GM13977 (cell line): ENCODE measurements at regions not wholly inside any gene's neighbourhood (a gene's known extent, or its start where the extent isn't known, plus 50 kb on each side); places are given as distances from the start of the nearest gene placed in this dataset.
"Not testable (repeated sequence)": the region's sequence is repeated elsewhere in the genome, so short reads cannot be mapped to it uniquely, and the experiment has no call there.

Experiments
- DNase-seq: peaks from one replicate; pipeline ENCODE4 v3.0.0; 2012; ENCODE audit warnings: low spot score
- in situ Hi-C: fragments of 300-500 bp; cut with MboI; formaldehyde crosslinking; loops from one replicate; pipeline ENCODE4 v1.12.0; 2022; ENCODE audit warnings: low sequenced_read_pairs, low pct_unique_long_range_greater_than_20kb, mixed read lengths, inconsistent platforms; ENCODE audit not compliant: unreplicated experiment
- TF ChIP-seq, protein P1 (sequence below): IDR thresholded peaks from 2 replicates; pipeline ENCODE4 v1.5.1; 2012; ENCODE audit warnings: mild to moderate bottlenecking, control low read depth; ENCODE audit not compliant: insufficient read depth; ENCODE audit errors: extremely low read depth, missing control alignments

DNA sequence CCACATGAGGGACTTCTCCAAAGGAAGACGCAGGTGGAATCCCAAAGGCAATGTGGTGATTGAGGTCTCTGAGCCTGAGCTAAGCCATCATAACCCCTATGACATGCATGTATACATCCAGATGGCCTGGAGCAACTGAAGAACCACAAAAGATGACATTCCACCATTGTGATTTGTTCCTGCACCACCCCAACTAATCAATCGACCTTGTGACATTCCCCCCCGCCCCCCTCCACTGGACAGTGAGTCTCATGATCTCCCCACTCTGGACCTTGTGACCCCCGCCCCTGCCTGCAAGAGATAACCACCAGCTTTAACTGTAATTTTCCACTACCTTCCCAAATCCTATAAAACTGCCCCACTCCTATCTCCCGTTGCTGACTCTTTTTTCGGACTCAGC is 87.9 kb downstream of the VCPKMT start:
- no peak for DNase-seq
- TF ChIP-seq, protein P1, sequence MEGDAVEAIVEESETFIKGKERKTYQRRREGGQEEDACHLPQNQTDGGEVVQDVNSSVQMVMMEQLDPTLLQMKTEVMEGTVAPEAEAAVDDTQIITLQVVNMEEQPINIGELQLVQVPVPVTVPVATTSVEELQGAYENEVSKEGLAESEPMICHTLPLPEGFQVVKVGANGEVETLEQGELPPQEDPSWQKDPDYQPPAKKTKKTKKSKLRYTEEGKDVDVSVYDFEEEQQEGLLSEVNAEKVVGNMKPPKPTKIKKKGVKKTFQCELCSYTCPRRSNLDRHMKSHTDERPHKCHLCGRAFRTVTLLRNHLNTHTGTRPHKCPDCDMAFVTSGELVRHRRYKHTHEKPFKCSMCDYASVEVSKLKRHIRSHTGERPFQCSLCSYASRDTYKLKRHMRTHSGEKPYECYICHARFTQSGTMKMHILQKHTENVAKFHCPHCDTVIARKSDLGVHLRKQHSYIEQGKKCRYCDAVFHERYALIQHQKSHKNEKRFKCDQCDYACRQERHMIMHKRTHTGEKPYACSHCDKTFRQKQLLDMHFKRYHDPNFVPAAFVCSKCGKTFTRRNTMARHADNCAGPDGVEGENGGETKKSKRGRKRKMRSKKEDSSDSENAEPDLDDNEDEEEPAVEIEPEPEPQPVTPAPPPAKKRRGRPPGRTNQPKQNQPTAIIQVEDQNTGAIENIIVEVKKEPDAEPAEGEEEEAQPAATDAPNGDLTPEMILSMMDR: no peak
- in situ Hi-C loops: no loop called here

DNA sequence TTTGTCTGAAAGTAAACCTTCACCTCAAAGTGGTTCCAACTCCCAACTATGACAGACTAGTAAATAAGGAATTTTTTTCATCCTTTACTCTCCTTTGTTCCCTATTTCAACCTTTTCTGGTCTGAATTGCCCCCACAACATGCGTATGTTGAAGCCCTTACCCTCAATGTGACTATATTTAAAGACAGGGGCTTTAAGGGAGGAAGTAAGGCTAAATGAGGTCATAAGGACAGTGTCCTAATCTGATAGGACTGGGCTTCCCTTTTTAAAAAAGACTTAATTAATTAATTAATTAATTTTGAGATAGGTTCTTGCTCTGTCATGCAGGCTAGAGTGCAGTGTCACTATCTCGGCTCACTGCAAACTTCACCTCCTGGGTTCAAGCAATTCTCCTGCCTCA is 86.3 kb downstream of the VCPKMT start:
- TF ChIP-seq, protein P1: no peak
- DNase-seq: no peak
- in situ Hi-C loops: no loop called here

DNA sequence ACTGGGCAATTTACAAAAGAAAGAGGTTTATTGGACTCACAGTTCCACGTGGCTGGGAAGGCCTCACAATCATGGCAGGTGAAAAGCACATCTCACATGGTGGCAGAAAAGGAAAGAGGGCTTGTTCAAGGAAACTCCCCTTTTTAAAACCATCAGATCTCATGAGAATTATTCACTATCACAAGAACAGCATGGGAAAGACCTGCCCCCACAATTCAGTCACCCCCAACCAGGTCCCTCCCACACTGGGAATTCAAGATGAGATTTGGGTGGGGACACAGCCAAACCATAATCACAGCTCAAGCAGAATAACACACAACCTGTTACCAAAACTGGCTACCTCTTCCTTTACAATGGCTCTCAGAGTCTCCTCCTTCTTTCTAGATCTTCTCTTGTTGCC is 85.5 kb downstream of the VCPKMT start:
- in situ Hi-C loops, DNase-seq: not testable (repeated sequence)

DNA sequence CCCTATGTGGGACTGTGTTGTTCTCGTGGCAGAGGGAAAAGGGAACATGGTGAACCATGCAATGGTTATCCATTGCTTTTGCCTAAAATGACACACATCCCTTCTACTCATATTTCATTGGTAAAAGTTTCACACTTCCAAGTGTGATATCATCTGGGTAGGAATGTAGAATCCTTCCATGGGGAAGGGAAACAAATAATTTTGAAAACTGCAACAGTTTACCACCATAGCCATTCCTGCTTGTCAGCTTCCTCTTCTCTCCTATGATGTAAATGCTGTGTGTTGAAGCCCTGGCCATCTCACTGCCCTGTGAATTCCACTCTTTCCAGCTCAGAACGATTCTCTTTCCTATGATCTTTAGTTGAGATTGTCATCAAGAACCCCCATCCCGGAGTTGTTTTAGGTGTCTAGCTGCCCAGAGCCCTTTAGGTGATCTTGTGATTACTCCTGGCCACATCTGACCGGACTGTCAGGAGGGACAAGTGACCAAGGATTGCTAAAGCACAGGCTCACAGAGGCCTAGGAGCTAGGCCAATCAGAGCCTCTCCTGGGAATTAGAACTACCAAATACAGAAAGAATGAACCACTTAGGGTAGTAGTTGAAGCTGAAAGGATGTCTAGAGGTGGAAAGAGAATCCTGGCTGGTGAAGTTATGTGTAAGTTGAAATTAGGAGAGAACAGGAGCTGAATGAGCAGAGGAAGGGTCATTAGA is 84.6 kb downstream of the VCPKMT start:
- in situ Hi-C loops: no loop called here
- DNase-seq: no peak
- TF ChIP-seq, protein P1: no peak

DNA sequence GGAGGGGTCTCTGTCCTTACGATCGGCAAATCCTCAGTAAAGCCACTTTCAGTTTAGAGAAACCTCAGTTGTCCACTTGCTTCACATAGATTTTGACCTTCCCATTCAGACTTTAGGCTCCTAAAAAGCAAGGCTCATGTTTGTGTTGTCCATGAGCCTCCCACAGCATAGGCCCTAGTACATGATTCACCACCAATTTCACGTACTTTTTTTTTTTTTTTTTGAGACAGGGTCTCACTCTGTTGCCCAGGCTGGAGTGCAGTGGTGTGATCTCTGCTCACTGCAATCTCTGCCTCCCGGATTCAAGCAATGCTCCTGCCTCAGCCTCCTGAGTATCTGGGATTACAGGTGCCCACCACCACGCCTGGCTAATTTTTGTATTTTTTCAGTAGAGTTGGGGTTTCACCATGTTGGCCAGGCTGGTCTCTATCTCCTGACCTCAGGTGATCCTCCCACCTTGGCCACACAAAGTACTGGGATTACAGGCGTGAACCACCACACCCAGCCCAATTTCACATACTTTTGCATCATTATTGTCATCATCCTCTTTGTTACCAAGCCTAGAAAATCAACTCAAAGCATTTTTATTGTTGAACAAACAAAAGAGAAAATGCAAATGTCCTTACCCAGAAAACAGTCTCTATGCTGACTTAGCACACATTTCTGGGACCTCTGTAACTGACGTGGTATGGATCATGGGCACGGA is 83.8 kb downstream of the VCPKMT start:
- DNase-seq: not testable (repeated sequence)

DNA sequence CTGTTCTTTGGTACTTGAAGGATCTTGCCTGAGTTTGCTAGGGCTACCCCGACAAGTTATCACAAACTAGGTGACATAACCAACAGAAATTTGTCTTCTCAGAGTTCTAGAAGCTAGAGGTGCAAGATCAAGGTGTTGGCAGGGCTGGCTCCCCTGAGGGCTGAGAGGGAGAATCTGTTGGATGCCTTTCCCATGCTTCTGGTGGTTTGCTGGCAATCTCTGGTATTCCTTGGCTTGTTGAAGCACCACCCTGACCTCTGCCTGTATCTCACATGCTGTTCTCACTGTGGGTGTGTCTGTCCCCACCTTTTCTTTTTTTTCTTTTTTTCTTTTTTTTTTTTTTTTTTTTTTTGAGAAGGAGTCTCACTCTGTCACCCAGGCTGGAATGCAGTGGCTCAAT is 81.2 kb downstream of the VCPKMT start:
- no peak for DNase-seq
- in situ Hi-C loops: no loop called here
- TF ChIP-seq, protein P1: no peak

More for the DNA sequence above, 83.8 kb downstream of the VCPKMT start:
- in situ Hi-C loops: not testable (repeated sequence)

DNA sequence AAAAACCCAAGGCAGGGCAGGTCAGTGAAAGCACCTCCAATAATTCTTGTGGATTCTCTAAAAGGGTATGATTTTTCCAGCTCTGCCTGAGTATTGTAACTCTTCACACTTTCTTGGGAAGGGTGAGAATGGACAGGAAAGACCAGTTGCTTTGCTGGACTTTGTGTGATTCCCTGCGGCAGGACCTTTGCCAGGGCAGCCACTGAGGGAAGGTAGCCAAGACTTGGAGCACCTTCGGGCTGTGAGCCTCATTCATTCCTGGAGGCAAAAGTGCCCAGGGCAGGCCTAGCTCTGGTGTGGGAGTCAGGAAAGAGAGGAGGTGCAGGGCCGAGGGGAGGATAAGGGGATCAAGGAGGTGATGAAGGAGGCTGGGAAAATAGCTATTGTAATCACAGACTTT is 80.2 kb downstream of the VCPKMT start:
- TF ChIP-seq, protein P1: no peak
- no peak for DNase-seq
- in situ Hi-C loops: no loop called here
